OCI-LY1 (cell line): ENCODE measurements at regions not wholly inside any gene's neighbourhood (a gene's known extent, or its start where the extent isn't known, plus 50 kb on each side); places are given as distances from the start of the nearest gene placed in this dataset.

Source experiments
- CTCF ChIP-seq: fragments of 200-600 bp; sonication (generic), shearing (Covaris generic); IDR thresholded peaks from 2 replicates; pipeline ENCODE4 v1.5.1; 2017; ENCODE audit warnings: mild to moderate bottlenecking, antibody characterized with exemption, low read length, moderate library complexity, mixed read lengths
- EZH2 ChIP-seq: fragments of 200-600 bp; sonication (generic), shearing (Covaris generic); IDR thresholded peaks from 2 replicates; pipeline ENCODE4 v1.8.0; 2017; ENCODE audit warnings: borderline replicate concordance, mixed run types, mild to moderate bottlenecking, antibody characterized with exemption, low read length, moderate library complexity, mixed read lengths

- TF ChIP-seq CTCF (no peak), EZH2 (no peak)
Observed at GRCh38 chr2:182482511-182482910, 55.7 kb upstream of the PDE1A start.
